WTC11 (cell line): ENCODE measurements at regions not wholly inside any gene's neighbourhood (a gene's known extent, or its start where the extent isn't known, plus 50 kb on each side); places are given as distances from the start of the nearest gene placed in this dataset.

Experiments used
- ATAC-seq: fragments of 200-7000 bp; cut with Tn5 transposase; 2 replicates; pipeline ENCODE4 v1.10.0; 2021; ENCODE audit warnings: mild to moderate bottlenecking, moderate library complexity
- CTCF ChIA-PET: fragments of 300-600 bp; sonication (Branson Sonifier 250); formaldehyde crosslinking; loops from one replicate; lab custom pipeline; 2021; ENCODE audit warnings: antibody characterized with exemption; lab: Charles Lee
- POLR2A ChIA-PET: fragments of 350-600 bp; sonication (Branson Sonifier 250); formaldehyde crosslinking; loops from one replicate; lab custom pipeline; 2021; ENCODE audit warnings: antibody characterized with exemption; lab: Charles Lee
- DNase-seq: peaks from one replicate; pipeline ENCODE4 v3.0.0; 2021; ENCODE audit warnings: low spot score
- H3K27ac Mint-ChIP-seq: 2 replicates; pipeline ENCODE4 v1.8.0; 2021; ENCODE audit warnings: mixed read lengths
- H3K27me3 Mint-ChIP-seq: 2 replicates; pipeline ENCODE4 v1.8.0; 2021; ENCODE audit warnings: low read depth, mild to moderate bottlenecking, moderate library complexity, mixed read lengths
- H3K36me3 Mint-ChIP-seq: 2 replicates; pipeline ENCODE4 v1.8.0; 2021; ENCODE audit warnings: mixed read lengths
- H3K4me1 Mint-ChIP-seq: 2 replicates; pipeline ENCODE4 v1.8.0; 2022; ENCODE audit warnings: mixed read lengths
- H3K4me3 Mint-ChIP-seq: 2 replicates; pipeline ENCODE4 v1.8.0; 2021; ENCODE audit warnings: mild to moderate bottlenecking, moderate library complexity, mixed read lengths
- H3K9me3 Mint-ChIP-seq: 2 replicates; pipeline ENCODE4 v1.8.0; 2021; ENCODE audit warnings: mixed read lengths
- CREM ChIP-seq: sonication (generic); formaldehyde crosslinking; IDR thresholded peaks from 2 replicates; pipeline ENCODE4 v1.8.1; 2022; ENCODE audit warnings: mild to moderate bottlenecking, missing genetic modification reagents, moderate library complexity
- ESRRA ChIP-seq: sonication (generic); formaldehyde crosslinking; IDR thresholded peaks from 2 replicates; pipeline ENCODE4 v1.8.1; 2022; ENCODE audit warnings: mild to moderate bottlenecking, missing genetic modification reagents, borderline replicate concordance
- FOXK1 ChIP-seq: sonication (generic); formaldehyde crosslinking; IDR thresholded peaks from 2 replicates; pipeline ENCODE4 v1.8.0; 2022; ENCODE audit warnings: mild to moderate bottlenecking, moderate library complexity, missing genetic modification reagents
- FOXP4 ChIP-seq: sonication (generic); formaldehyde crosslinking; IDR thresholded peaks from 2 replicates; pipeline ENCODE4 v1.8.0; 2022; ENCODE audit warnings: mild to moderate bottlenecking, missing genetic modification reagents
- IRF2 ChIP-seq: sonication (generic); formaldehyde crosslinking; IDR thresholded peaks from 2 replicates; pipeline ENCODE4 v1.8.0; 2022; ENCODE audit warnings: low read depth, missing genetic modification reagents, borderline replicate concordance
- JAZF1 ChIP-seq: fragments of 250-450 bp; sonication (Bioruptor Pico); IDR thresholded peaks from 2 replicates; pipeline ENCODE4 v1.9.0; 2021; ENCODE audit warnings: moderate library complexity, mild to moderate bottlenecking, inconsistent platforms
- MAX ChIP-seq: sonication (generic); formaldehyde crosslinking; IDR thresholded peaks from 2 replicates; pipeline ENCODE4 v1.8.0; 2022; ENCODE audit warnings: mild to moderate bottlenecking, missing genetic modification reagents
- PREB ChIP-seq: sonication (generic); formaldehyde crosslinking; IDR thresholded peaks from 2 replicates; pipeline ENCODE4 v1.8.1; 2022; ENCODE audit warnings: mild to moderate bottlenecking, missing genetic modification reagents, moderate library complexity, borderline replicate concordance
- PRRX2 ChIP-seq: fragments of 250-450 bp; sonication (Bioruptor Pico); IDR thresholded peaks from 2 replicates; pipeline ENCODE4 v1.8.0; 2021; ENCODE audit warnings: mild to moderate bottlenecking
- RORB ChIP-seq: fragments of 250-450 bp; sonication (Bioruptor Pico); IDR thresholded peaks from 2 replicates; pipeline ENCODE4 v1.9.0; 2021; ENCODE audit warnings: mild to moderate bottlenecking
- SMAD4 ChIP-seq: sonication (generic); formaldehyde crosslinking; IDR thresholded peaks from 2 replicates; pipeline ENCODE4 v1.8.0; 2022; ENCODE audit warnings: mild to moderate bottlenecking, missing genetic modification reagents
- SOX15 ChIP-seq: fragments of 250-450 bp; sonication (Bioruptor Pico); IDR thresholded peaks from 2 replicates; pipeline ENCODE4 v1.9.0; 2021; ENCODE audit warnings: mild to moderate bottlenecking
- SP1 ChIP-seq: sonication (generic); formaldehyde crosslinking; conservative IDR thresholded peaks from 2 replicates; pipeline ENCODE4 v1.8.1; 2022; ENCODE audit warnings: missing genetic modification reagents
- STAT6 ChIP-seq: sonication (generic); formaldehyde crosslinking; conservative IDR thresholded peaks from 2 replicates; pipeline ENCODE4 v1.8.1; 2023; ENCODE audit warnings: mild to moderate bottlenecking, low read depth, missing genetic modification reagents, moderate library complexity
- TEAD4 ChIP-seq: sonication (generic); formaldehyde crosslinking; IDR thresholded peaks from 2 replicates; pipeline ENCODE4 v1.8.0; 2022; ENCODE audit warnings: mild to moderate bottlenecking, missing genetic modification reagents
- USF2 ChIP-seq: sonication (generic); formaldehyde crosslinking; IDR thresholded peaks from 2 replicates; pipeline ENCODE4 v1.8.1; 2023; ENCODE audit warnings: mild to moderate bottlenecking, missing genetic modification reagents, moderate library complexity
- ZNF232 ChIP-seq: sonication (generic); formaldehyde crosslinking; IDR thresholded peaks from 2 replicates; pipeline ENCODE4 v1.8.0; 2022; ENCODE audit warnings: mild to moderate bottlenecking, missing genetic modification reagents
- ZNF317 ChIP-seq: sonication (generic); formaldehyde crosslinking; IDR thresholded peaks from 2 replicates; pipeline ENCODE4 v1.8.1; 2023; ENCODE audit warnings: low read depth, mild to moderate bottlenecking, moderate library complexity, missing genetic modification reagents, borderline replicate concordance
- ZSCAN18 ChIP-seq: fragments of 250-450 bp; sonication (Bioruptor Pico); IDR thresholded peaks from 2 replicates; pipeline ENCODE4 v2.1.2; 2022; ENCODE audit warnings: mild to moderate bottlenecking, moderate library complexity

GRCh38 chr13:50090211-50090610 lies 75.0 kb downstream of the KCNRG start:
- DNase-seq = no peak
- CTCF ChIA-PET = interaction anchor here (0.7 to 1.3 kb wide), 2 partner anchors 8 to 80 kb away, joined by 4 to 5 read pairs; no protein-coding TSS in a partner anchor
- no peak overlapping the region for H3K27ac Mint-ChIP-seq
- POLR2A ChIA-PET = interaction anchor here (0.6 to 0.7 kb wide), 2 partner anchors 59 to 68 kb away, joined by 3 to 5 read pairs; no protein-coding TSS in a partner anchor
- H3K27me3 Mint-ChIP-seq = no peaks in the 10 kb centered on the region
- peaks cover 3% of the 10 kb centered on the region; the same call in 1 of the 2 replicates for H3K36me3 Mint-ChIP-seq
- no peak overlapping the region for H3K4me3 Mint-ChIP-seq
- ATAC-seq = no peak
- H3K9me3 Mint-ChIP-seq = no peaks in the 10 kb centered on the region
- TF ChIP-seq MAX (no peak), IRF2 (no peak), FOXP4 (CRISPR knock-in tag) (no peak), USF2 (no peak), FOXK1 (CRISPR knock-in tag) (no peak), SP1 (CRISPR knock-in tag) (no peak), STAT6 (no peak), PRRX2 (CRISPR knock-in tag) (no peak), ZSCAN18 (CRISPR knock-in tag) (no peak), ZNF232 (CRISPR knock-in tag) (no peak), SMAD4 (no peak), TEAD4 (CRISPR knock-in tag) (no peak), CREM (no peak), RORB (CRISPR knock-in tag) (no peak), ESRRA (CRISPR knock-in tag) (no peak), JAZF1 (CRISPR knock-in tag) (no peak), ZNF317 (CRISPR knock-in tag) (no peak), PREB (CRISPR knock-in tag) (no peak), SOX15 (no peak)
- peaks cover 4% of the 10 kb centered on the region for H3K4me1 Mint-ChIP-seq
